ENCODE measurements at regions not wholly inside any gene's neighbourhood (a gene's known extent, or its start where the extent isn't known, plus 50 kb on each side); places are given as distances from the start of the nearest gene placed in this dataset.

DNA sequence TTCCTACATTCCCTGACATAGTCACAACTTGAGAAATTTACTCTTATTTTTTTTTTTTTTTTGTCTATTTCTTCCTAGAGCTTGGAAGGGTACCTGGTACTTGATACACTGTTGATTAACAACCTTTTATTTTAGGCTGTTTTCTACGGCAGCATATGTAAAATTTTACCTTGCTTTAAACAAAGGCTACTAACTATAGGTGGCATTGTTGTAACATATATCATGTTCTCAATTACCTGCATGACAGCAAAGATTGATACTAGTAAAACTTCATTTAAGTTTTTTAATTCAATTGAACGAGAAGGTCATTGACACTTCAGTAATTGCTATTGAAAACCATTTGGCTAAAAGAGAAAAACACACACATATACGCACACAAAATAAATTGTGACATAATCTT, 238.3 kb upstream of the ESRRG start:
- Histone ChIP-seq H3K27me3 (ENCODE audit: control insufficient read depth in 4 of 4, insufficient read depth in 4 of 4, low read length in 3 of 4) (no peaks in the 10 kb centered on the region), H3K9ac (ENCODE audit: low read depth in 1 of 2, low read length in 2 of 2) (no peak overlapping the region), H3K27ac (ENCODE audit: low read depth in 1 of 2, low read length in 2 of 2) (no peak overlapping the region), H3K4me1 (ENCODE audit: control insufficient read depth in 4 of 4, insufficient read depth in 4 of 4, low read length in 3 of 4) (no peaks in the 10 kb centered on the region), H3K9me3 (ENCODE audit: control insufficient read depth in 4 of 4, low read length in 3 of 4) (no peaks in the 10 kb centered on the region), H3K36me3 (ENCODE audit: control insufficient read depth in 4 of 4, insufficient read depth in 3 of 4, low read depth in 1 of 4, low read length in 3 of 4) (no peaks in the 10 kb centered on the region), H3K4me3 (ENCODE audit: low read depth in 1 of 3, low read length in 3 of 3) (no peak overlapping the region)
- DNase-seq (ENCODE audit: low spot score): no peak
- TF ChIP-seq FOXA2 (IDR thresholded peaks at IDR 0.05) (no peak), JUND (IDR thresholded peaks at IDR 0.05) (no peak), HNF4A (conservative IDR thresholded peaks at IDR 0.05) (no peak), GABPA (IDR thresholded peaks at IDR 0.05 in 1 of 2, conservative IDR thresholded peaks at IDR 0.05 in 1 of 2) (no peak), NR2F2 (IDR thresholded peaks at IDR 0.05) (no peak), RAD21 (IDR thresholded peaks at IDR 0.05) (no peak), YY1 (IDR thresholded peaks at IDR 0.05) (no peak), SP1 (IDR thresholded peaks at IDR 0.05) (no peak)
- TF ChIP-seq, protein P1, sequence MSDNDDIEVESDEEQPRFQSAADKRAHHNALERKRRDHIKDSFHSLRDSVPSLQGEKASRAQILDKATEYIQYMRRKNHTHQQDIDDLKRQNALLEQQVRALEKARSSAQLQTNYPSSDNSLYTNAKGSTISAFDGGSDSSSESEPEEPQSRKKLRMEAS (IDR thresholded peaks at IDR 0.05): no peak
- TF ChIP-seq, protein P2, sequence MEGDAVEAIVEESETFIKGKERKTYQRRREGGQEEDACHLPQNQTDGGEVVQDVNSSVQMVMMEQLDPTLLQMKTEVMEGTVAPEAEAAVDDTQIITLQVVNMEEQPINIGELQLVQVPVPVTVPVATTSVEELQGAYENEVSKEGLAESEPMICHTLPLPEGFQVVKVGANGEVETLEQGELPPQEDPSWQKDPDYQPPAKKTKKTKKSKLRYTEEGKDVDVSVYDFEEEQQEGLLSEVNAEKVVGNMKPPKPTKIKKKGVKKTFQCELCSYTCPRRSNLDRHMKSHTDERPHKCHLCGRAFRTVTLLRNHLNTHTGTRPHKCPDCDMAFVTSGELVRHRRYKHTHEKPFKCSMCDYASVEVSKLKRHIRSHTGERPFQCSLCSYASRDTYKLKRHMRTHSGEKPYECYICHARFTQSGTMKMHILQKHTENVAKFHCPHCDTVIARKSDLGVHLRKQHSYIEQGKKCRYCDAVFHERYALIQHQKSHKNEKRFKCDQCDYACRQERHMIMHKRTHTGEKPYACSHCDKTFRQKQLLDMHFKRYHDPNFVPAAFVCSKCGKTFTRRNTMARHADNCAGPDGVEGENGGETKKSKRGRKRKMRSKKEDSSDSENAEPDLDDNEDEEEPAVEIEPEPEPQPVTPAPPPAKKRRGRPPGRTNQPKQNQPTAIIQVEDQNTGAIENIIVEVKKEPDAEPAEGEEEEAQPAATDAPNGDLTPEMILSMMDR (IDR thresholded peaks at IDR 0.05; ENCODE audit: low read depth, low read length, missing input control): no peak
- 47% methylated on average over 3 of the region's 3 CpGs for WGBS

DNA sequence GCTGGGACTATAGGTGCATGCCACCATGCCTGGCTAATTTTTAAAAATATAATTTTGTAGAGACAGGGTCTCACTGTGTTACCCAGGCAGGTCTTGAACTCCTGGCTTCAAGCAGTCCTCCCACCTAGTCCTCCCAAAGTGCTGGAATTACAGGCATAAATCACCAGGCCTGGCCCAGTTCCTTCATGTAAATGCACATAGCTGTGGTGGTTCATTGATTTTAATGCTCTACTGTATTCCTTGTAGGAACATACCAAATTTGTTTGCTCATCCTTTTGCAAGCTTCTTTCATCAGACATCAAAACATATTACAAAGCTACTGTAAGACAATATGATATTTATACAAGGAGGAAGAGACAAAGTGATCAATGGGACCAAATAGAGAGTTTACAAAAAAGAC, 237.5 kb upstream of the ESRRG start:
- H3K27me3 ChIP-seq (ENCODE audit: control insufficient read depth in 4 of 4, insufficient read depth in 4 of 4, low read length in 3 of 4): no peaks in the 10 kb centered on the region

DNA sequence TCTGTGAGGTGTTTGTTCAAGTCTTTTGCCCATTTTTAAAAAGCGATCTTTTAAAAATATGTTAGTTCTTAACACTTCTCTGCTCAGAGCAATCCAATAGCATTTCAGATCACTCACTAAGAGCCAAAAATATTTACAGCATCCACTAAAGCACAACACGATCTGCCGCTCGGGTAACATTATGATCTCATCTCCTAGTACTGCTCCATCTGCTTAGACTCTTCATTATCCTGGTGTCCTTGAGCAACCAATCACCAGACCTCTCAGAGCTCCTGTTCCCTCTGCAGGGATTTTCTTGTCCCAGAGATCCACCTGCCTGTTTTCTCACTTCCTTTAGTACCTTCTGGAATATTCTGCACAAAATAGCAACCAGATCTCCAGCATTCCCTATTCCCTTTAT, 235.3 kb upstream of the ESRRG start:
- WGBS: 85% methylated on average over 4 of the region's 4 CpGs
- DNase-seq (ENCODE audit: low spot score): no peak
- no peaks in the 10 kb centered on the region for H3K9me3 ChIP-seq (ENCODE audit: control insufficient read depth in 4 of 4, low read length in 3 of 4)
- H3K4me1 ChIP-seq (ENCODE audit: control insufficient read depth in 4 of 4, insufficient read depth in 4 of 4, low read length in 3 of 4): no peaks in the 10 kb centered on the region
- no peak overlapping the region for H3K27ac ChIP-seq (ENCODE audit: low read depth in 1 of 2, low read length in 2 of 2)
- H3K27me3 ChIP-seq (ENCODE audit: control insufficient read depth in 4 of 4, insufficient read depth in 4 of 4, low read length in 3 of 4): no peaks in the 10 kb centered on the region
- TF ChIP-seq, protein P3, sequence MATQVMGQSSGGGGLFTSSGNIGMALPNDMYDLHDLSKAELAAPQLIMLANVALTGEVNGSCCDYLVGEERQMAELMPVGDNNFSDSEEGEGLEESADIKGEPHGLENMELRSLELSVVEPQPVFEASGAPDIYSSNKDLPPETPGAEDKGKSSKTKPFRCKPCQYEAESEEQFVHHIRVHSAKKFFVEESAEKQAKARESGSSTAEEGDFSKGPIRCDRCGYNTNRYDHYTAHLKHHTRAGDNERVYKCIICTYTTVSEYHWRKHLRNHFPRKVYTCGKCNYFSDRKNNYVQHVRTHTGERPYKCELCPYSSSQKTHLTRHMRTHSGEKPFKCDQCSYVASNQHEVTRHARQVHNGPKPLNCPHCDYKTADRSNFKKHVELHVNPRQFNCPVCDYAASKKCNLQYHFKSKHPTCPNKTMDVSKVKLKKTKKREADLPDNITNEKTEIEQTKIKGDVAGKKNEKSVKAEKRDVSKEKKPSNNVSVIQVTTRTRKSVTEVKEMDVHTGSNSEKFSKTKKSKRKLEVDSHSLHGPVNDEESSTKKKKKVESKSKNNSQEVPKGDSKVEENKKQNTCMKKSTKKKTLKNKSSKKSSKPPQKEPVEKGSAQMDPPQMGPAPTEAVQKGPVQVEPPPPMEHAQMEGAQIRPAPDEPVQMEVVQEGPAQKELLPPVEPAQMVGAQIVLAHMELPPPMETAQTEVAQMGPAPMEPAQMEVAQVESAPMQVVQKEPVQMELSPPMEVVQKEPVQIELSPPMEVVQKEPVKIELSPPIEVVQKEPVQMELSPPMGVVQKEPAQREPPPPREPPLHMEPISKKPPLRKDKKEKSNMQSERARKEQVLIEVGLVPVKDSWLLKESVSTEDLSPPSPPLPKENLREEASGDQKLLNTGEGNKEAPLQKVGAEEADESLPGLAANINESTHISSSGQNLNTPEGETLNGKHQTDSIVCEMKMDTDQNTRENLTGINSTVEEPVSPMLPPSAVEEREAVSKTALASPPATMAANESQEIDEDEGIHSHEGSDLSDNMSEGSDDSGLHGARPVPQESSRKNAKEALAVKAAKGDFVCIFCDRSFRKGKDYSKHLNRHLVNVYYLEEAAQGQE (IDR thresholded peaks at IDR 0.05): no peak
- no peak for TF ChIP-seq FOXA2 (IDR thresholded peaks at IDR 0.05)
- TF ChIP-seq RAD21 (IDR thresholded peaks at IDR 0.05): no peak
- TF ChIP-seq, protein P2 (IDR thresholded peaks at IDR 0.05; ENCODE audit: low read depth, low read length, missing input control): no peak
- no peak for TF ChIP-seq NR2F2 (IDR thresholded peaks at IDR 0.05)
- no peak overlapping the region for H3K9ac ChIP-seq (ENCODE audit: low read depth in 1 of 2, low read length in 2 of 2)
- no peaks in the 10 kb centered on the region for H3K36me3 ChIP-seq (ENCODE audit: control insufficient read depth in 4 of 4, insufficient read depth in 3 of 4, low read depth in 1 of 4, low read length in 3 of 4)
- no peak overlapping the region for H3K4me3 ChIP-seq (ENCODE audit: low read depth in 1 of 3, low read length in 3 of 3)

More for the DNA sequence above, 237.5 kb upstream of the ESRRG start:
- no peaks in the 10 kb centered on the region for H3K4me1 ChIP-seq (ENCODE audit: control insufficient read depth in 4 of 4, insufficient read depth in 4 of 4, low read length in 3 of 4)
- H3K4me3 ChIP-seq (ENCODE audit: low read depth in 1 of 3, low read length in 3 of 3): no peak overlapping the region
- no peak overlapping the region for H3K27ac ChIP-seq (ENCODE audit: low read depth in 1 of 2, low read length in 2 of 2)
- H3K36me3 ChIP-seq (ENCODE audit: control insufficient read depth in 4 of 4, insufficient read depth in 3 of 4, low read depth in 1 of 4, low read length in 3 of 4): no peaks in the 10 kb centered on the region
- H3K9ac ChIP-seq (ENCODE audit: low read depth in 1 of 2, low read length in 2 of 2): no peak overlapping the region
- H3K9me3 ChIP-seq (ENCODE audit: control insufficient read depth in 4 of 4, low read length in 3 of 4): no peaks in the 10 kb centered on the region
- no peak for TF ChIP-seq TAF1 (conservative IDR thresholded peaks at IDR 0.05)
- TF ChIP-seq, protein P4, sequence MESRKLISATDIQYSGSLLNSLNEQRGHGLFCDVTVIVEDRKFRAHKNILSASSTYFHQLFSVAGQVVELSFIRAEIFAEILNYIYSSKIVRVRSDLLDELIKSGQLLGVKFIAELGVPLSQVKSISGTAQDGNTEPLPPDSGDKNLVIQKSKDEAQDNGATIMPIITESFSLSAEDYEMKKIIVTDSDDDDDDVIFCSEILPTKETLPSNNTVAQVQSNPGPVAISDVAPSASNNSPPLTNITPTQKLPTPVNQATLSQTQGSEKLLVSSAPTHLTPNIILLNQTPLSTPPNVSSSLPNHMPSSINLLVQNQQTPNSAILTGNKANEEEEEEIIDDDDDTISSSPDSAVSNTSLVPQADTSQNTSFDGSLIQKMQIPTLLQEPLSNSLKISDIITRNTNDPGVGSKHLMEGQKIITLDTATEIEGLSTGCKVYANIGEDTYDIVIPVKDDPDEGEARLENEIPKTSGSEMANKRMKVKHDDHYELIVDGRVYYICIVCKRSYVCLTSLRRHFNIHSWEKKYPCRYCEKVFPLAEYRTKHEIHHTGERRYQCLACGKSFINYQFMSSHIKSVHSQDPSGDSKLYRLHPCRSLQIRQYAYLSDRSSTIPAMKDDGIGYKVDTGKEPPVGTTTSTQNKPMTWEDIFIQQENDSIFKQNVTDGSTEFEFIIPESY (IDR thresholded peaks at IDR 0.05): no peak
- no peak for TF ChIP-seq RXRA (IDR thresholded peaks at IDR 0.05)
- no peak for TF ChIP-seq FOXA1 (IDR thresholded peaks at IDR 0.05)
- DNase-seq (ENCODE audit: low spot score): no peak
